ENCODE measurements at regions not wholly inside any gene's neighbourhood (a gene's known extent, or its start where the extent isn't known, plus 50 kb on each side); places are given as distances from the start of the nearest gene placed in this dataset.

- TF ChIP-seq, protein P1, sequence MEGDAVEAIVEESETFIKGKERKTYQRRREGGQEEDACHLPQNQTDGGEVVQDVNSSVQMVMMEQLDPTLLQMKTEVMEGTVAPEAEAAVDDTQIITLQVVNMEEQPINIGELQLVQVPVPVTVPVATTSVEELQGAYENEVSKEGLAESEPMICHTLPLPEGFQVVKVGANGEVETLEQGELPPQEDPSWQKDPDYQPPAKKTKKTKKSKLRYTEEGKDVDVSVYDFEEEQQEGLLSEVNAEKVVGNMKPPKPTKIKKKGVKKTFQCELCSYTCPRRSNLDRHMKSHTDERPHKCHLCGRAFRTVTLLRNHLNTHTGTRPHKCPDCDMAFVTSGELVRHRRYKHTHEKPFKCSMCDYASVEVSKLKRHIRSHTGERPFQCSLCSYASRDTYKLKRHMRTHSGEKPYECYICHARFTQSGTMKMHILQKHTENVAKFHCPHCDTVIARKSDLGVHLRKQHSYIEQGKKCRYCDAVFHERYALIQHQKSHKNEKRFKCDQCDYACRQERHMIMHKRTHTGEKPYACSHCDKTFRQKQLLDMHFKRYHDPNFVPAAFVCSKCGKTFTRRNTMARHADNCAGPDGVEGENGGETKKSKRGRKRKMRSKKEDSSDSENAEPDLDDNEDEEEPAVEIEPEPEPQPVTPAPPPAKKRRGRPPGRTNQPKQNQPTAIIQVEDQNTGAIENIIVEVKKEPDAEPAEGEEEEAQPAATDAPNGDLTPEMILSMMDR (conservative IDR thresholded peaks at IDR 0.05; ENCODE audit: low read length), result no peak
- TF ChIP-seq EZH2phosphoT487 (IDR thresholded peaks at IDR 0.05; ENCODE audit: borderline replicate concordance, low read depth, low read length), result no peak
These were observed 1235.0 kb downstream of the XPNPEP1 start for GRCh38 chr10:108688314-108688713.

Measured in OCI-LY7 (cell line).